Frontal cortex (tissue), 3 donors: ENCODE measurements at regions not wholly inside any gene's neighbourhood (a gene's known extent, or its start where the extent isn't known, plus 50 kb on each side); places are given as distances from the start of the nearest gene placed in this dataset.

Experiments used
- DNase-seq, 2 donors: peaks; one replicate each; pipeline ENCODE4 v3.0.0; 2012; ENCODE audit warnings: low spot score in 2 of 2
- FAIRE-seq: peaks from 2 replicates; lab custom pipeline; 2012; peaks lifted over from hg19 to GRCh38; lab: Jason Lieb, UNC
- donor health status: control.
- donor health status: control.
- donor health status: control.

GRCh38 chr1:87553511-87553910 is 224.8 kb downstream of the LMO4 start:
- no peak for DNase-seq
- FAIRE-seq, result no peak

DNA sequence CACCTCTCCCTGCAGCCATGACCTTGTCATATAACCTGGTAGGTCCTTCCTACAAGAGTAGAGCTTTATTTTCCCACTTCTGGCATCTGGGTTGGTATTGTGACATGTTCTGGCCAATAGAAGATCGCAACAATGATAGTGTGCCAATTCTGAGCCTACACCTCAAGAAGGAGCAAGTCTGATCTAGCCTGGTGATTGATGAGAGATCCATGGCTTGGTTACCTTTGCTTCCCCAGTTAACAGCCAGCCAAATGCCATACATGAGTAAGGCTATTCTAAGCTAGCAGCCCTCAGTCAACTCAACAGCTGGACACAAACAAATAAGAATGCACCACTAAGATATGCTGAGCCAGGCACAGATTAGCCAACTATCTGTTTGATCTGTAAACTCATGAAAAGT is 226.7 kb downstream of the LMO4 start:
- no peak for FAIRE-seq

DNA sequence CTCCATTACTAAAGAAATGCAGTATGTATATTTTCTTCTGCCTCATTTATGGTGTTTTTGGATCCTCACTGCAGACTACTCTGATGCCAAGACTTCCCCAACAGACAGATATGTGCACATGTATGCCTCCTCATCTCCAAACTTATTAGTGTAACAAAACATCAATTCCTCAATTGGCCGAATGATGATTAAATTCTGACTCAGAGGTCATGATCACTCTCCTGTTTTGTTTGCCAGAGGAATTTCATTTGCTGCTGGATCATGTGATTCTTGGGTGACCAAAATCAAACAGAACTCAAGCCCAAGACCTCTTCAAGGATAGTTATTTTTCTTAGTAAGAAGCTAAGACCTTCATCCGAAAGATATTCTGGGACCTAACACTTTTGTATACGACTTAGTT is 227.6 kb downstream of the LMO4 start:
- no peak for DNase-seq
- no peak for FAIRE-seq

More for the DNA sequence above, 226.7 kb downstream of the LMO4 start:
- DNase-seq, result no peak

DNA sequence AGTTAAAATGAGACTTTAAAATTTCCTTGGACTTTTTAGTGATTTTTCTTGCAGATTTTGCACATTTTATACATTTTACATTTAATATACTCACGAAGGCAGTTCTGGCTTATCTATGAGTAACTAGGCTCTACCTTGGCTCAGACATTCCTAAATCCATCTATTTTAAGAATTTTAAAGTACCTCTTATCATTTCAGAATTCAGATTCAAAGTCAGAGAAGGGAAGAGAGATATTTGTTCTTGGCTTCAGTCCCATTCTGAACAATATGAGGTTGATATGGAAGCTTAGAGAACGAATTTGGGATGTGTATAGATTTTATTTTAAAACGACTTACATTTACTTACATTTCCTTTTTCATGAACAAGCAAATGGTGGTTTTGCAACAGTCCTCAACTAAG is 230.2 kb downstream of the LMO4 start:
- DNase-seq (no peak), FAIRE-seq (no peak)

- FAIRE-seq, result no peak
Measured at GRCh38 chr1:87560137-87560536, 231.5 kb downstream of the LMO4 start.

DNA sequence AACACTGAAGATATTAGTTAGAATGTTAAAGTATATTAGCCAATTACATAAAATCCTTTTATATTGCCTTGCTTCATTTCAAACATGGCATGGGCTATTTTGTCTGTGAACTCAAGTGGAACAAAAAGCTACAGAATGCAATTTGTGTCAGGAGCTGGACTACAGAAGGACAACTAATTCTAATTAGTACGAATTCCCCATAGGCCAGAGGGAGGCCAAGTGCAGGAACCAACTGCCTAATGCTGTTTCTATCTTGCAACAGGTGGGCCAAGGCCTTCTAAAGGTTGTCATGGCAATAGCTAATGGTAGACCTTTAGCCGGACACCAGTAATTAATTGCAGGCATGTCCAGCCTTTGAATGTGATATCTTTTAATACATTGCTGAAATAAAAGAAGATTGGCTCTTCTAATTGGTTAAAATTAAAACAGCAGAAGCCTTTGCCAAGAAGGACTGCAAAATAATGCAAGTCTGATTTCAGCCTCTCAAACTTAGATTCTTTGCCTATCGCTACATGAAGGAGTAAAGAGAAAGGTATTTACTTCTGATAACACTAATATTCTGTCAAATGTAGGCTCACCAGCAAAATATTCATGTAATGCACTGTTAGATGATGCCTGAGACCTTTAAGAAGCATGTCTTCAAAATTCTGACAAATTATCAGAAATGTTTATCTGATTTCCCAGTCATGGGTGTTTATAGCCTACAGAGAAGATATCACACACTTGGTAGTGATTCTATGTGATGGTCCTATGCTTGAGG is 232.1 kb downstream of the LMO4 start:
- FAIRE-seq (no peak), DNase-seq (no peak)

More at GRCh38 chr1:87560137-87560536, 231.5 kb downstream of the LMO4 start:
- DNase-seq, result no peak

- no peak for FAIRE-seq
- no peak for DNase-seq
Measured at GRCh38 chr1:87563211-87563610, 234.5 kb downstream of the LMO4 start.

- DNase-seq (no peak), FAIRE-seq (no peak)
Measured at GRCh38 chr1:87565861-87566260, 237.2 kb downstream of the LMO4 start.

DNA sequence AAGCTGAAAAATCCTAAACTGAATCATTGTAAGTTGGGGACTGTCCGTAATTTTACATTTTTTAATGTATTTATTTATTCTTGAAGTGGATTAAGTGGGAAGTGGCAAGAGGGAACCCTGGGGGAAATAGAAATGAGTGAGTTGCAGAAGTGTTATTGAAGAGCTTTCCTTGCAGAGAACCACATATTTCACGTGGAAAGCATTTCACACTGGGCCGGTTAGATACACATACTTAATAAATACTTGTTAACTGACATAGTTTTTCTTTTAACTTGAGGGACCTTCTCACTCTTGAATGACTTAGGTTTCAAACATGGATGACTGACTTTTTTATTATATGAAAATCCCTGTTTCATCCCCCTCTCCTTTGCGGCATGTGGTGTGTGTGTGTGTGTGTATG is 239.3 kb downstream of the LMO4 start:
- no peak for DNase-seq
- FAIRE-seq, result no peak

DNA sequence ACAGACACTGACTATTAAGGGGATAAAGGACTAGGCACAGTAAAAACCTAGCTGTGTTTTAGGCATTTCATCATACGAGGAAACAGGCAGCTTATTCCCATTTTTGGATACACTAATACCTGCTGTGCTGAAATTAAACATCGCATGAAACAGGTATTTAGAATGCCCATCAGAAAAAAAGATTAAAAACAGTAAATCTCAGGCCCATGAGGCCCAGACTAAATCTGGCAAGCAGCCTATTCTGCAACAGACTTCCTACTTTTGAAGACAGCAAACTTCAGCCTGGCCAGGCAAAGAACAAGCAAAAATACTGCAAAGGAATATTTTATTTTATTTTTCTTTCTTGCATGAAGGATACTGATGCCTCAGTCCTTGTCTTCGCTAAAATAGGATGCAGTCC is 240.2 kb downstream of the LMO4 start:
- no peak for DNase-seq
- FAIRE-seq, result no peak

DNA sequence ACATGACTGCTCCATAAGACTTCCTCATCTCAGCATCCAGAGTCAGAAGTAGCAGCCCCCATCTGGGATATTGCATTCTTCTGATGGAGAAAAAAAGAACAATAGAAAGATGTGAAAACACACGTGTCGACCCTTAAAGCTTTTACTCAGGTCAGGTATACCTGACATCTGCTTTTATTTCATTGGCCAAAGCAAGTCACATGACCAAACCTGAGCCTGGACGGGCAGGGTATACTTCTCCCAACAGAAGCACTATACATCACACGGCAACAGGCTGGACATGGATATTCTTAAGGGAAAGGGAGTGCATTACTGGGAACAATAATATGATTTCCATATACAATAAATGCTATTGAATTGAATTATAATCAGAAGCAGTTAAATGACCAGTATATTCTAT is 243.3 kb downstream of the LMO4 start:
- FAIRE-seq, result no peak

DNA sequence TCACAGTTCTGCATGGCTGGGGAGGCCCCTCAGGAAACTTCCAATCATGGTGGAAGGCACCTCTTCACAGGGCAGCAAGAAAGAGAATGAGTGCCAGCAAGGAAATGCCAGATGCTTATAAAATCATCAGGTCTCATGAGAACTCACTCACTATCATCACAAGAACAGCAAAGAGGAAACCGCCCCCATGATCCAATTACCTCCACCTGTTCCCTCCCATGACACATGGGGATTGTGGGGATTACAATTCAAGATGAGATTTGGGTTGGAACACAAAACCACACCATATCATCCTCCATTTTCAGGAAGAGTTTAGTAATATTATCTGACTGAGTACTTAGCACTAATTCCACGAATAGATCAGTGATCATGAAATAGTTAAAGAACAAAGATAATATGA is 244.2 kb downstream of the LMO4 start:
- DNase-seq (no peak), FAIRE-seq (no peak)

More for the DNA sequence above, 243.3 kb downstream of the LMO4 start:
- no peak for DNase-seq

- no peak for DNase-seq
- no peak for FAIRE-seq
Measured at GRCh38 chr1:87575528-87575927, 246.8 kb downstream of the LMO4 start.

DNA sequence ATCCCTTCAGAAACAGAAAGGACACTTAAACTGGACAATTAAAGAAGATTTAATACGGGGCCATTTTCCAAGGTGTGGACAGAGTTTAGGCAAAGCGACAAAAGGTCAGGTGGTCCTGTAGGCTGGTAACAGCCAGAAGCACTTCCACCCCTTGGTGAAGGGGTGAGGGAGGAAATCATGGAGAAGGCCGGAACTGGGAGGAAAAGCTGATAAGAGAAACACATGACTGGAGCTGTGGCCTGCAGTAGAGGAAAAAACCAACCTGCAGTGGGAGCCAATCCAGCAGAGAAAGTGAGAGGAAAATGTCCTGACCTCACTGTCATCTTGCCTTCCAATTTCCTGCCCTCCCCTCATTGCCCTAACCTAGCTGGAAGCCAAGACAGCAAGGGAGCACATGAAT is 249.8 kb downstream of the LMO4 start:
- DNase-seq (no peak), FAIRE-seq (no peak)

DNA sequence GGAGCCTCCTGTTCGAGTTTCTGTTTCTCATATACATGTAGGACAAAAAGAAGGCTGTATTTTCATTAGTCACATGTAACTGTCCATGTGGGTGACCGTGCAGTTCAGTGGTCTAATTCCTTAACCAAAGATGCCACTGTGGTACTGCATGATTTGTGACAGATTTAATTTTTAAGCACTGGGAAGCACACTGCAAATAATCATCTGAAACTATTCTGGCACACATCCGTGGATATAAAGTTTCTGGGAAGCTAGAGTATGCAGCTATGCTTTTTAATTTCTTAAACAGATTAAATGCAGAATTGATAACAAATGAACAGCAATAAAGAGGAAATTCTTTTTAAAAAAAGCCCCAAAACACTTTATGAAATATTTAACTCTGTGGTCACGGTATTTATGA is 254.8 kb downstream of the LMO4 start:
- FAIRE-seq, result no peak

DNA sequence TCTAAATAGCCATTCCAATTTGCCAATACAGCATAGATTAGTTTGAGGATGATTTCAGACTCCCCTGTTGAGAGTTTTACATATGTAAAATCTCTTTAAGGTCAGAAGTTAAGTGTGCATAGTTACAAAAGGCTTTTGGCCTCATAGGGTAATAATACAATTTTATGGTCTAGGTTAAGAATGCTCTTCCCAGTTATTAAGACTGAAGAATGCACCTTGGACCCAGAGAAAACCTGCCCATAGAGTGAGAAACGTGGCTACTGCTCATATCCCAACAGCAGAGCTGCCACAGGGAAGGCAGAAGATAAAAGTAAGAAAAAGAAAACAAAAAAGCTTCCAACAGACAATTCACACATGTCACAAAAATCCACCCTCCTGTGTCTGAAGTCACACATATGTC is 255.9 kb downstream of the LMO4 start:
- FAIRE-seq (no peak), DNase-seq (no peak)

More for the DNA sequence above, 254.8 kb downstream of the LMO4 start:
- DNase-seq, result no peak

- FAIRE-seq (no peak), DNase-seq (no peak)
Measured at GRCh38 chr1:87586501-87586900, 257.8 kb downstream of the LMO4 start.

DNA sequence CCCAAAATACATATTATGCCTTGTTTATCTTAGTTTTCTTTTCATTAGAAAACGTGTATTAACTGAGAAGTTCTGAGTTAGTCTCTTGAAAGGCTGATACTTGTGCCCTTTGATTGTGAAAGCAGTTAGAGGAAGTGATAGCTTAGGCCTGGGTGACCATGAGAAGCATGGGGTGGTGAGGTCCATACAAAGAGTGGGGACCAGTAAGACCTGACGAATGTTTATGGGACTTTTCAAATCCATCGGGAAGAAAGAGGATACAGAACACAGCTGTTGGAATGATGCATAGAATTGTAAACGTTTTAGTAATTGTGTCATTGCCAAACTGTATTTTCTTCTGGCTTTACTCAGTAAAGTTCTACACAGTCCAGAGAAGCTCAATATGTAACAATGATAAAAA is 259.8 kb downstream of the LMO4 start:
- DNase-seq (no peak), FAIRE-seq (no peak)

DNA sequence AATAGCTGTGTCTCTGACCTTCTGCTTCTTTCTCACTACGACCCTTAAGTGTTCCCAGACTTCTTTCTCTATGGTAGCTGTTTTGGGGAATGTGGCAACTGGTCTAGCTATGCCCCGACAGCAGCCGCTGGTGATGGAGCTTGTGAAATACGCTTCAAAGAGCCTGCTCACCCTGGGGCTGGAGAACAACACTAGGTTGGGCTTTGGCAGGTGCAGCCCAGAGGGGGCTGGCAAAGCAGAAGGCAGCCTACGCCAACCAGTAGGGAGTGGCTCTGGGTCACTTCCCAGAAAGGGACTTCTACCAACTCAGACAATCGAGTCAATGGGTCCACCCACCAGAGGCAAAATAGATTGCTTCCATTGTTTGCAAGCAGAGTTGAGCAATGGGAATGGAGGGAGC is 262.8 kb downstream of the LMO4 start:
- DNase-seq, result no peak
- no peak for FAIRE-seq

- FAIRE-seq (no peak), DNase-seq (no peak)
Measured at GRCh38 chr1:87592156-87592555, 263.5 kb downstream of the LMO4 start.

GRCh38 chr1:87594736-87595383 is 266.2 kb downstream of the LMO4 start:
- FAIRE-seq (no peak), DNase-seq (no peak)

DNA sequence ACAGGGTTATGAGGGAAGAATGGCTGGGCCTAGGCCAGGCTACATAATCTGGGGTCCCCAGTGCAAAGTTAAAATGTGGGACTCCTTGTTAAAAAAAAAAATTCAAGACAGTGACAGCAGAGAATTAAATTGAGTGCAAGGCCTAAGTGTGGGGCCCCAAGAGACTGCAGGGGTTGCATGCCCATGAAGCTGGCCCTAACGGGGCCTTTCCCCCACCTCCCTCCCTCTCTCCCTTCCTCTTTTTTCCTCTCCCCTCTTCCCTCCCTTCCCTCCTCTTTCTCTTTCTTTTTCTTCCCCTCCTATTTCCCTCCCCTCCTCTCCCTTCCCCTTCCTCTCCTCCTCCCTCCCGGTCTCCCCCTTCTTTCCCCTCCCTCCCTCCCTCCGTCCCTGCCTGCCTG is 266.7 kb downstream of the LMO4 start:
- FAIRE-seq (no peak), DNase-seq (no peak)
